HepG2 (cell line): ENCODE measurements at regions not wholly inside any gene's neighbourhood (a gene's known extent, or its start where the extent isn't known, plus 50 kb on each side); places are given as distances from the start of the nearest gene placed in this dataset.

Source experiments
- CTCF ChIP-seq: sonication (generic); formaldehyde crosslinking; IDR thresholded peaks from 2 replicates; pipeline ENCODE4 v1.5.0; 2020; ENCODE audit warnings: mild to moderate bottlenecking, missing genetic modification reagents, moderate library complexity
- E2F1 ChIP-seq: sonication (generic); formaldehyde crosslinking; IDR thresholded peaks from 2 replicates; pipeline ENCODE4 v1.5.0; 2020; ENCODE audit warnings: missing genetic modification reagents
- GFI1 ChIP-seq: sonication (generic); formaldehyde crosslinking; IDR thresholded peaks from 2 replicates; pipeline ENCODE4 v1.5.0; 2020; ENCODE audit warnings: missing genetic modification reagents, mild to moderate bottlenecking, borderline replicate concordance
- HOXA3 ChIP-seq: sonication (generic); formaldehyde crosslinking; IDR thresholded peaks from 2 replicates; pipeline ENCODE4 v1.5.0; 2020; ENCODE audit warnings: missing genetic modification reagents
- JUN ChIP-seq: sonication (generic); formaldehyde crosslinking; IDR thresholded peaks from 2 replicates; pipeline ENCODE4 v1.4.0; 2020; ENCODE audit warnings: mild to moderate bottlenecking, missing genetic modification reagents
- MAX ChIP-seq: IDR thresholded peaks from 2 replicates; pipeline ENCODE4 v1.6.1; 2012; ENCODE audit warnings: inconsistent platforms
- POLR2A ChIP-seq, 2 experiments: IDR thresholded peaks; 2 replicates each; pipeline ENCODE4 v1.6.1; 2011; ENCODE audit warnings: low read depth in 2 of 2, low read length in 2 of 2, mild to moderate bottlenecking in 1 of 2, moderate library complexity in 1 of 2; ENCODE audit not compliant: insufficient read depth in 1 of 2
- SOX6 ChIP-seq, 2 experiments: fragments of 450-650 bp in 1 of 2; sonication (generic) in 1 of 2; formaldehyde crosslinking in 1 of 2; IDR thresholded peaks; 2 replicates each; pipeline versions ENCODE4 v1.4.0 to v1.6.1; 2017 to 2020; ENCODE audit warnings: antibody characterized with exemption in 1 of 2, mild to moderate bottlenecking in 1 of 2, missing genetic modification reagents in 1 of 2
- ZNF615 ChIP-seq: sonication (generic); formaldehyde crosslinking; IDR thresholded peaks from 2 replicates; pipeline ENCODE4 v1.5.0; 2020; ENCODE audit warnings: mild to moderate bottlenecking, missing genetic modification reagents, borderline replicate concordance

DNA sequence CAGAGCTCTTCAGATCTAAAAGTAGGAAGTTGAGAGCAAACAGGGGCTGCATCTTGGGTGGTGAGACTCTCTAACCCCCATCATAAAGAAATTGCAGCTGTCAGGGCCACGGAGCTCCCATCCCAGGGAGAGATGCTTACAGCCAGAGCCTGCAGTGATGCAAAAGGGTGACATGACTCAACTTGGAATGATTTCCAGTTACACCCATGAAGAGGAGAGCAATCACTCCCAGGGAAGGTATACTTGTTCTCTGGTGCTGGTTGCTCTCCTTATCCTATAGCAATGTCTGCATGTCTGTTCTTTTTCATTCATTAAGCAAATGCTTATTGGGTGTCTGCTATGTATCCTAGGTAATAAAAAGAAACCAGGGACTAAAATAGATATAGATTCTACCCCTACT is 228.0 kb downstream of the RAB11FIP2 start:
- TF ChIP-seq HOXA3 (CRISPR knock-in tag) (no peak), MAX (no peak), GFI1 (no peak), E2F1 (CRISPR knock-in tag) (no peak), CTCF (CRISPR knock-in tag) (no peak), JUN (CRISPR knock-in tag) (no peak), ZNF615 (no peak), POLR2A (IDR thresholded peaks at IDR 0.05; ENCODE audit: insufficient read depth in 1 of 2, low read depth in 2 of 2, low read length in 2 of 2) (no peak), SOX6 (IDR thresholded peaks at IDR 0.05) (no peak), SOX6 (CRISPR knock-in tag; IDR thresholded peaks at IDR 0.05) (no peak)
